Motor neuron (in vitro differentiated cells): ENCODE measurements at regions not wholly inside any gene's neighbourhood (a gene's known extent, or its start where the extent isn't known, plus 50 kb on each side); places are given as distances from the start of the nearest gene placed in this dataset.
A peak's percentile ranks its signal among the peaks of the same experiment; 100 is the strongest.

Source experiments
- ATAC-seq, 8 experiments: fragments of 200-7000 bp; cut with Tn5 transposase; replicated peaks in 6 of 8; 2 replicates each; pipeline ENCODE4 v1.8.0; 2021; ENCODE audit warnings: mild to moderate bottlenecking in 8 of 8, moderate library complexity in 8 of 8
- H3K27ac ChIP-seq, 2 donors: fragments of 250-450 bp; sonication (Bioruptor Pico); 2 replicates each; pipeline ENCODE4 v1.9.0; 2021; ENCODE audit warnings: antibody characterized with exemption in 2 of 2, mild to moderate bottlenecking in 2 of 2, moderate library complexity in 1 of 2
- H3K4me1 ChIP-seq, 2 donors: fragments of 250-450 bp; sonication (Bioruptor Pico); replicated peaks in 1 of 2; 2 replicates each; pipeline ENCODE4 v1.6.1; 2021; ENCODE audit warnings: antibody characterized with exemption in 2 of 2, mild to moderate bottlenecking in 2 of 2, moderate library complexity in 1 of 2
- H3K4me3 ChIP-seq, 5 donors: fragments of 250-450 bp; sonication (Bioruptor Pico); 2 replicates each; pipeline ENCODE4 v1.9.0; 2021; ENCODE audit warnings: antibody characterized with exemption in 5 of 5, mild to moderate bottlenecking in 5 of 5, moderate library complexity in 4 of 5
- WGBS, 10 experiments: fragments of 450-650 bp; shearing (Covaris generic); methylation state at CpG; one replicate each; pipeline ENCODE4 v1.0.0; 2022; 5-methylcytosine and 5-hydroxymethylcytosine counted together
- in situ Hi-C, 9 experiments: fragments of 400-800 bp; cut with MboI; loops; one replicate each; pipeline ENCODE4 v1.15.0; 2021; ENCODE audit warnings: low sequenced_read_pairs in 9 of 9, low pct_unique_long_range_greater_than_20kb in 2 of 9; ENCODE audit not compliant: unreplicated experiment in 9 of 9

GRCh38 chr17:12250973-12251372, 230.3 kb downstream of the MAP2K4 start:
- Histone ChIP-seq H3K4me1 (no peaks in the 10 kb centered on the region), H3K27ac (no peak overlapping the region), H3K4me3 (no peak overlapping the region)
- 70 to 95% (median 90%) methylated on average over 2 to 4 of the region's 4 CpGs; no CpG with 5 or more reads in 7 of the 10 experiments for WGBS, 10 experiments
- in situ Hi-C loops: loop anchor here in 1 of 9 experiments (10.0 kb wide), 1 partner anchor 414 kb away; the partner anchor contains the start of gene MYOCD
- no peak for ATAC-seq

GRCh38 chr17:12252462-12252861, 231.8 kb downstream of the MAP2K4 start:
- Histone ChIP-seq H3K27ac (no peak overlapping the region), H3K4me1 (no peaks in the 10 kb centered on the region), H3K4me3 (no peak overlapping the region)
- 0 to 81% (median 45%) methylated on average over 1 to 6 of the region's 6 CpGs; no CpG with 5 or more reads in 1 of the 10 experiments for WGBS, 10 experiments
- no peak for ATAC-seq
- in situ Hi-C loops: loop anchor here in 1 of 9 experiments (10.0 kb wide), 1 partner anchor 412 kb away; the partner anchor contains the start of gene MYOCD

- Histone ChIP-seq H3K4me1 (no peaks in the 10 kb centered on the region), H3K27ac (no peak overlapping the region), H3K4me3 (no peak overlapping the region)
- ATAC-seq: no peak
- in situ Hi-C loops: loop anchor here in 1 of 9 experiments (10.0 kb wide), 1 partner anchor 410 kb away; the partner anchor contains the start of gene MYOCD
- WGBS, 10 experiments: 35 to 100% (median 93%) methylated on average over 2 to 8 of the region's 9 CpGs; no CpG with 5 or more reads in 2 of the 10 experiments
These were observed 233.8 kb downstream of the MAP2K4 start for GRCh38 chr17:12254460-12254859.

- in situ Hi-C loops: loop anchor here in 1 of 9 experiments (10.0 kb wide), 1 partner anchor 408 kb away; the partner anchor contains the start of gene MYOCD
- 0 to 100% (median 22%) methylated on average over 1 to 4 of the region's 4 CpGs for WGBS, 10 experiments
- Histone ChIP-seq H3K4me3 (no peak overlapping the region), H3K4me1 (no peaks in the 10 kb centered on the region), H3K27ac (no peak overlapping the region)
- ATAC-seq: peak in 5 of 8 experiments; percentile 42 to 81 (median 70)
These were observed 235.8 kb downstream of the MAP2K4 start for GRCh38 chr17:12256380-12256995.

- 0 to 100% (median 61%) methylated on average over 1 to 4 of the region's 5 CpGs; no CpG with 5 or more reads in 1 of the 10 experiments for WGBS, 10 experiments
- Histone ChIP-seq H3K27ac (no peak overlapping the region), H3K4me3 (no peak overlapping the region), H3K4me1 (no peaks in the 10 kb centered on the region)
- in situ Hi-C loops: loop anchor here in 1 of 9 experiments (10.0 kb wide), 1 partner anchor 408 kb away; the partner anchor contains the start of gene MYOCD
- no peak for ATAC-seq
These were observed 236.5 kb downstream of the MAP2K4 start for GRCh38 chr17:12257176-12257575.

- H3K4me1 ChIP-seq: no peaks in the 10 kb centered on the region
- in situ Hi-C loops: no loop called here
- H3K27ac ChIP-seq: no peak overlapping the region
- ATAC-seq: no peak
- no peak overlapping the region for H3K4me3 ChIP-seq
- 40 to 100% (median 92%) methylated on average over 1 to 7 of the region's 10 CpGs; no CpG with 5 or more reads in 2 of the 10 experiments for WGBS, 10 experiments
These were observed 240.7 kb downstream of the MAP2K4 start for GRCh38 chr17:12261354-12261753.

GRCh38 chr17:12269751-12270150, 249.1 kb downstream of the MAP2K4 start:
- Histone ChIP-seq H3K4me3 (no peak overlapping the region), H3K27ac (no peak overlapping the region), H3K4me1 (no peaks in the 10 kb centered on the region)
- ATAC-seq: no peak
- in situ Hi-C loops: no loop called here
- 0 to 90% (median 52%) methylated on average over 1 to 6 of the region's 6 CpGs; no CpG with 5 or more reads in 1 of the 10 experiments for WGBS, 10 experiments

- 0 to 86% (median 50%) methylated on average over 1 to 3 of the region's 3 CpGs for WGBS, 10 experiments
- in situ Hi-C loops: no loop called here
- Histone ChIP-seq H3K4me1 (no peaks in the 10 kb centered on the region), H3K4me3 (no peak overlapping the region), H3K27ac (no peak overlapping the region)
- ATAC-seq: no peak
These were observed 257.1 kb downstream of the MAP2K4 start for GRCh38 chr17:12277827-12278226.

GRCh38 chr17:12282056-12282455, 261.4 kb downstream of the MAP2K4 start:
- WGBS, 10 experiments: 0 to 100% (median 86%) methylated on average over 1 of the region's 1 CpG; no CpG with 5 or more reads in 3 of the 10 experiments
- ATAC-seq: no peak
- in situ Hi-C loops: no loop called here
- H3K4me1 ChIP-seq: no peaks in the 10 kb centered on the region
- H3K4me3 ChIP-seq: no peak overlapping the region
- no peak overlapping the region for H3K27ac ChIP-seq

- peak in 3 of 8 experiments; percentile 62 to 89 (median 65) for ATAC-seq
- WGBS, 10 experiments: 0 to 83% (median 50%) methylated on average over 1 to 2 of the region's 2 CpGs; no CpG with 5 or more reads in 2 of the 10 experiments
- no peak overlapping the region for H3K27ac ChIP-seq
- H3K4me3 ChIP-seq: no peak overlapping the region
- no peaks in the 10 kb centered on the region for H3K4me1 ChIP-seq
- in situ Hi-C loops: no loop called here
These were observed 267.3 kb downstream of the MAP2K4 start for GRCh38 chr17:12287953-12288352.

GRCh38 chr17:12290207-12290606, 269.5 kb downstream of the MAP2K4 start:
- 20 to 88% (median 68%) methylated on average over 1 to 6 of the region's 6 CpGs for WGBS, 10 experiments
- H3K4me1 ChIP-seq: no peaks in the 10 kb centered on the region
- H3K4me3 ChIP-seq: no peak overlapping the region
- in situ Hi-C loops: no loop called here
- H3K27ac ChIP-seq: no peak overlapping the region
- no peak for ATAC-seq

GRCh38 chr17:12296209-12296625, 275.5 kb downstream of the MAP2K4 start:
- Histone ChIP-seq H3K4me3 (no peak overlapping the region), H3K27ac (no peak overlapping the region), H3K4me1 (peaks cover 0 to 7% of the 10 kb centered on the region in 2 donors)
- ATAC-seq: peak in 2 of 8 experiments; percentile 50 to 53
- 0 to 80% (median 21%) methylated on average over 2 to 5 of the region's 5 CpGs for WGBS, 10 experiments
- in situ Hi-C loops: no loop called here

- Histone ChIP-seq H3K4me3 (no peak overlapping the region), H3K4me1 (no peaks in the 10 kb centered on the region), H3K27ac (no peak overlapping the region)
- in situ Hi-C loops: no loop called here
- no peak for ATAC-seq
- 33 to 100% (median 78%) methylated on average over 1 to 4 of the region's 4 CpGs for WGBS, 10 experiments
These were observed 280.9 kb downstream of the MAP2K4 start for GRCh38 chr17:12301551-12301950.
